Activated CD4-positive, alpha-beta T cell treated with anti-CD3 and anti-CD28 coated beads for 24 hours (primary cell): ENCODE measurements at regions not wholly inside any gene's neighbourhood (a gene's known extent, or its start where the extent isn't known, plus 50 kb on each side); places are given as distances from the start of the nearest gene placed in this dataset.

Source experiments
- DNase-seq, 2 donors: peaks; one replicate each; pipeline ENCODE4 v3.0.0-alpha.2; 2020; ENCODE audit warnings: low read depth in 2 of 2

GRCh38 chr3:24936574-24936973 lies 441.9 kb upstream of the THRB start:
- no peak for DNase-seq

GRCh38 chr3:24937228-24937627 lies 442.6 kb upstream of the THRB start:
- no peak for DNase-seq

GRCh38 chr3:24937780-24938179 lies 443.1 kb upstream of the THRB start:
- no peak for DNase-seq

- no peak for DNase-seq
Observed at GRCh38 chr3:24943961-24944360, 449.3 kb upstream of the THRB start.

GRCh38 chr3:24944805-24945520 lies 450.3 kb upstream of the THRB start:
- no peak for DNase-seq

- DNase-seq, result no peak
Observed at GRCh38 chr3:24945563-24945962, 450.9 kb upstream of the THRB start.

- no peak for DNase-seq
Observed at GRCh38 chr3:24947103-24947502, 452.5 kb upstream of the THRB start.

GRCh38 chr3:24951180-24951579 lies 456.5 kb upstream of the THRB start:
- DNase-seq, result no peak

GRCh38 chr3:24952388-24952787 lies 457.7 kb upstream of the THRB start:
- no peak for DNase-seq

- DNase-seq, result no peak
Observed at GRCh38 chr3:24953060-24953771, 458.6 kb upstream of the THRB start.

- DNase-seq, result no peak
Observed at GRCh38 chr3:24956613-24957012, 462.0 kb upstream of the THRB start.

- no peak for DNase-seq
Observed at GRCh38 chr3:24958271-24958670, 463.6 kb upstream of the THRB start.

- DNase-seq, result no peak
Observed at GRCh38 chr3:24958910-24959447, 464.3 kb upstream of the THRB start.

- no peak for DNase-seq
Observed at GRCh38 chr3:24963762-24964625, 464.1 kb upstream of the RARB start.

GRCh38 chr3:24965706-24966385 lies 462.2 kb upstream of the RARB start:
- DNase-seq, result no peak

GRCh38 chr3:24968036-24968435 lies 460.0 kb upstream of the RARB start:
- DNase-seq, result no peak

- DNase-seq, result no peak
Observed at GRCh38 chr3:24972491-24972890, 455.6 kb upstream of the RARB start.

GRCh38 chr3:24981309-24981708 lies 446.8 kb upstream of the RARB start:
- DNase-seq, result no peak

GRCh38 chr3:24981924-24982323 lies 446.1 kb upstream of the RARB start:
- no peak for DNase-seq

GRCh38 chr3:24985668-24986067 lies 442.4 kb upstream of the RARB start:
- no peak for DNase-seq

- no peak for DNase-seq
Observed at GRCh38 chr3:24986612-24987011, 441.5 kb upstream of the RARB start.

- no peak for DNase-seq
Observed at GRCh38 chr3:24999357-24999756, 428.7 kb upstream of the RARB start.
